Left forelimb (tissue), 1 donor: ENCODE measurements at regions not wholly inside any gene's neighbourhood (a gene's known extent, or its start where the extent isn't known, plus 50 kb on each side); places are given as distances from the start of the nearest gene placed in this dataset.
"Not testable (repeated sequence)": the region's sequence is repeated elsewhere in the genome, so short reads cannot be mapped to it uniquely, and the experiment has no call there.

Experiments used
- DNase-seq: peaks from one replicate; pipeline ENCODE4 v3.0.0-alpha.2; 2018; ENCODE audit warnings: low spot score

DNA sequence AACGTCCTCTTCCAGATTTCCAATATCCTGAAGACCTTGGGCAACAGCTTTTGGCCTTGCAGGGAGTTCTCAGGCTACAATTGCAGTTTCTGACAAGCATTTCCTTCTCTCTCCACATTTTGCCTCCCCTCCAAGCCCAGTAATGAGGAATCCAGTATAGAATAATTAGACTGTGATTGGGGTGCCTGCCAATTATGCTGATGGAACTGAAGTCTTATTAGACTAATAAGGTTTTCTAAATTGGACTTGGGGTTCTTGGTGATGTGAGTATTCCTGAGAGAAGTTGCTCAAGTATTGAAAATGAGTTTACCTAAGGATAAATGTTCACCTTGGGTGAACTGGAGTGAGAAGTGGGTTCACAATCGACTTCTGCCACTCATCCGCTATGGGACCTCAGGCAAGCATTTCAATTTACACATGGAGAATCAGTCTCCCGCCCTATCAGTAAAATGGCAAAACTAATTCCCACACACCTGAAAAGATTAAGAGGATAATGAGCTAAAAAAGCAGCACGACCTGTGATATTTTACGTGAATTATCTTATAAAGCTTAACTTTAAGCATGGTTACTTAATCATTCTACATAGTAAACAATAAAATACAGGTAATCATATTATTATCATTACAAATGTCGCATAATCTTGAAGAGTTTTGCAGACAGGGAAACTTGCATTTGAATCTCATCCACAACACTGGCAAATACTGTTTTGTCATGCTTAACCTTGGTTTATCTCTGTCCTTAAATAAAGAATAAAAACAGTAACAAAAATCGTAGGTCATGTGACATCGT, 628.0 kb downstream of the TMEM114 start:
- DNase-seq, result no peak

DNA sequence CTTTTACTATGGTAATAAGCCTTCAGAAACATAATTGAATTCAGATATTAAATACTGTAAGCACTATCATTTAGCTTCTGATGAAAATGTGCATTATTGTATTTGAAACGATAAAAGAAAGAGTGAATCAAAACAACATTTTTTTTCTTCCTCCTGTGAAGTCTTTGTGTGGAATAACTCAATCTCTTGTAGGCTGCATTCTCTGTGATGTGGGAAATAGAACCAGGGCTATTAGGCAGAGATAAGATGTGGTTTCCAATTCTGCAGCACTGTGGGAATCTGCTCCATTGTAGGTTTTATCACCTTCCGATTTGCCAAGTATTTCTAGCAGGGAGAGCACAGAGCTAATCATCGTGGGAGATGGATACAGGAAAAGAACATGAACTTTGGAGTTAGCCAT, 624.5 kb downstream of the RBFOX1 start:
- no peak for DNase-seq

DNA sequence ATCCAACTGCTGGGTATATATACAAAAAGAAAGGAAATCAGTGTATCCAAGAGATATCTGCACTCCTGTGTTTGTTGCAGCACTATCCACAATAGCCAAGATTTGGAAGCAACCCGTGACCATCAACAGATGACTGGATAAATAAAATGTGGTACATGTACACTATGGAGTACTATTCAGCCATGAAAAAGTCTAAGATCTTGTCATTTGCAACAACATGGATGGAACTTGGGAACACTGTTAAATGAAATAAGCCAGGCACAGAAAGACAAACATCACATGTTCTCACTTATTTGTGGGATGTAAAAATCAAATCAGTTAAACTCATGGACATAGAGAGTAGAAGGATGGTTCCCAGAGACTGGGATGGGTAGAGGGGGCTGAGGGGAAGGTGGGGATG, 620.7 kb downstream of the RBFOX1 start:
- no peak for DNase-seq

DNA sequence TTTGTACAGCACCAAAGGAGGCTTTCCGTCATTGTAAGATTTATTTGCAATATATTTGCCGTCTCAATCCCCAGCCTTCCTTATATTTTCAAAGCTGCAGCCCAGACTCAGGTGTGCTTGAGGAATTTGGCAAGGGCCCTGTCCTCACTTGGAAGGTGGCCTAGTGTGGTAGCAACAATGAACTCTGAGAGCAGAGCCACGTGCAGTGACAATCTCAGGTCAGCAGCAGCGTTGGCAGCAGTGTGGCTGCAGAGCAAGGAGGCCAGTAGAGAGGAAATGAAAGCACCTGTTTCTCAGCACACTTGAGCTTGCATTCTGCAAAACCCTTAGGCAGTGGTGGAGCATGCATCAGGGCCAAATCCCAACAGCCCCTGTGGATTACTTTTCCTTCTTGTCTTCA, 613.5 kb downstream of the RBFOX1 start:
- no peak for DNase-seq

DNA sequence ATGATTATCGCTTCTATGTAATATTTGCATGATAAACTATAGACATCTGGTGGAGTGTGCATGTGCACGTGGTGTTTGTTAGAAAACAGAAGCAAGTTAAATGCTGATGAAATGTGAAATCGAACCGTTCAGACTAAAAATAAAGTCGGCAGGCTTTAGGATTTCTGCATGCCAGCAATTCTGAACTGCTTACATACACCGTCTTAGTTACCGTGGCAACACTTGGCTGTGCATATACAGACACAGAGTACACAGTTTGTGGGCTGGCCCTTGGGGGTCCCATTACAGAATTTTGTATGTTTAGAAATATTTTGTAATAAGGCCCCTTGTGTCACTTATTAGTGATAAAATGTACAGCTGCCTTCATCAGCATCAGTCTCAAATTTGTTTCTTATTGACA, 605.5 kb downstream of the RBFOX1 start:
- peak; percentile 68 for DNase-seq

DNA sequence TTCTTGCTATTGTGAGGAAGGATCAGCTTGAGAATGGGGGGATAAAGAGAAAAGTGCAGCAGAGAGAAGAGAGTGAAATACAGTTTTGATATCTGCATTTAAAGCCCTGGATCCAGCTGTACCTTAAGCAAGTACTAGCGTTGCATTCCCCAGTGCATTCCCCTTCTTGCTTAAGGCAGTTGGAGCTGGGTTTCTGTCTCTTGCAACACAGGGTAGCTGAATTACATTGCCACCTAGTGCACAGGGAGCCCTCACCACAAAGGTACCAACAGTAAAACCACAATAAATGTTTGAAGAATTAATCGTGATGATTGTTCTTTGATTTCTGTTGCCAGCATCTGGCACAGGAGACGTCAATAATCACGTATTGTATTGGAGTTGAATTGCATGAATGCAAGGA, 588.7 kb downstream of the RBFOX1 start:
- no peak for DNase-seq

DNA sequence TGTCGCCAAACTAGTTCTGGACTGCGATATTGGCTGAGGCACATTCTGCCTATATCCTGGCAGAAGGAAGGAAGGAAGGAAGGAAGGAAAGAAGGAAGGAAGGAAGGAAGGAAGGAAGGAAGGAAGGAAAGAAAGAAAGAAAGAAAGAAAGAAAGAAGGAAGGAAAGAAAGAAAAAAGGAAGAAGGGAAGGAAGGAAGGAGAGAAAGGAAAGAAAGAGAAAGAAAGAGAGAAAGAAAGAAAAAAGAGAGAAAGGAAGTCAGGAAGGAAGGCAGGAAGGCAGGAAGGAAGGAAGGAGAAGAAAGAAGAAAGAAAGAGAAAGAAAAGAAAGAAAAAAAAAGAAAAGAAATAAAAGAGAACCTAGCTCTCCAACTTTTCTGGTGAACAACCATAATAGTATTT, 587.1 kb downstream of the RBFOX1 start:
- no peak for DNase-seq

DNA sequence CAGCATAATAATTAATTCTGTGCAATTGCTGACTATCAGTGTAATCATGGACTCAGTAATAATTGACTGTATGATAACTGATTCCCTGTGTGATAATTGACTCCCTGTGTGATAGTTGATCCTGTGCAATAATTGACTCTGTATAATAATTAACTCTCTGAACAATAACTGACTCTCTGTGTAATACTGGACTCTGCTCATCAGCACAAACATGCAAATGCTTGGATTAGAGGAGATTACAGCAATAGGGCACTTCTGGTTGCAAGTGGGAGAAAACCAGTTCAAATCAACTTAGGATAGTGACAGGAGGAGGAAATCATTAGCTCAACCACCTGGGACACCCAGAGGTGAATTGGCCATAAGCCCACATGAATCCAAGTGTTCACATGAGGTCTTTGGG, 582.1 kb downstream of the RBFOX1 start:
- DNase-seq, result no peak

DNA sequence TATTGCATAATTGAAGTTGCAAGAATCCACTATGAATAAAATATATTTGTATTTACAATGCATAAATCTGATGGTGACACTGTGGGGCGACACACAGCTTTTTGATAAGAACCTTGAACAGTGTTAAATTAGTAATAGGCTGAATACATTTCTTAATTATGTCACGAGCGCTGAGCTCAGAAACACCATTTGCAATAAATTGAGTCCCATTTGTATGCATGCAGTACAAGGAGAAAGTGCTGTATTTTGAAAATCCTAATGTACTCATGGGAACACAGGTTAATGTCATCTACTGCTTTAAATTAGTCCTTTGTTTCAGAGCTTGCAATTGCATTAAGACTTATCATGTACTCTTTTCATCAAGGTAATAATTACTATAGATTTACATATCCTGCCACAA, 579.5 kb downstream of the RBFOX1 start:
- DNase-seq, result no peak

DNA sequence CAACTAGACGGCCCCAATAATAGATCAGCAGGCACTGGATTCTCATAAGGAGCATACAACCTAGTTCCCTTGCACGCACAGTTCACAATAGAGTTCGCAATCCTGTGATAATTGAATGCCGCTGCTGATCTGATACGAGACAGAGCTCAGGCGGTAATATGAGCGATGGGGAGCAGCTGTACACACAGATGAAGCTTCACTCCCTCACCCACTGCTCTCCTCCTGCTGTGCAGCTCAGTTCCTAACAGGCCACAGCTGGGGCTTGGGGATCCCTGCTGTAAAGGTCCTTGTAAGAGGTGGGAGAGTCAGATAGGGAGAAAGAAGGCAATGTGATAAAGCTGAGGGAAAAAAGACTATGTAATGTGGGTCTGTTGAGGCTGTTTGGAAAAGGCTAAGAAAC, 577.5 kb downstream of the RBFOX1 start:
- no peak for DNase-seq

DNA sequence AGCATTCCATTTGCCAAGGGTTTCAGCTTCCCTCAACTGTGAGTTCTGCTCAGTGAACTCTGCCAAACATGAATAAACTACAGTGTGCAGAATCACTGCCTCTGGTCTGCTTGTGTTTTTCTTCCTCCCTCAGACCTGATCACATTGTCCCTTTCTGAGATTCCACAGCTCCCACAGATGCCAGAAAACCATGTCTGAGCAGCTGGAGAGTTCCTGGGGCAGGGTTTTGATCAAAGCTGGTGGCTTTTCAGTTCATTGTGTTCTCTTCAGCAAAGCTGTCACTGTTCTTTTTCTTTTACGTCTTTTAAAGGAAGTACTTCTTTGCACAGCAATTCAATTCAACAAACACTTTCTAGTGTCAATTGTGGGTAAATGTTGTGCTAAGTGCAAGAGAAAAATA, 555.8 kb downstream of the RBFOX1 start:
- no peak for DNase-seq

DNA sequence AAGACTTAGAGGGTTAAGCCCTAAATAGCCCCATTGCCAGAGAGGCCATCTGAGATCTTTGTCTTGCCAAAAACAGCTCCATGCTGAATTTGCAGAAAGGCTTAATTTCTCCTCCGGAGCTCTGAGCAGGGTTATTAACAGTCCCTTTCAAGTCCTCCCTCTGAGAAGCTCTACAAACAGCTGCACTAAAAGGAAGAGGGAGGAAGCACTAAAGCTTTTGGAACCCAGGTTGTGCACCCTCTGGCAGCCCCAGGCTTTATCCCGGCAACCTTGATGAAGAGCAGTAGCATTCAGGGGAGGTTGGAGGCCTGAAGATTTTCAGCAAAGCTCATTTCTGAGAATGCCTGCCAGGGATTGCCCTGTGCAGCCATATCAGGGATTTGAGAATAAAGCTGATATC, 554.7 kb downstream of the RBFOX1 start:
- no peak for DNase-seq

DNA sequence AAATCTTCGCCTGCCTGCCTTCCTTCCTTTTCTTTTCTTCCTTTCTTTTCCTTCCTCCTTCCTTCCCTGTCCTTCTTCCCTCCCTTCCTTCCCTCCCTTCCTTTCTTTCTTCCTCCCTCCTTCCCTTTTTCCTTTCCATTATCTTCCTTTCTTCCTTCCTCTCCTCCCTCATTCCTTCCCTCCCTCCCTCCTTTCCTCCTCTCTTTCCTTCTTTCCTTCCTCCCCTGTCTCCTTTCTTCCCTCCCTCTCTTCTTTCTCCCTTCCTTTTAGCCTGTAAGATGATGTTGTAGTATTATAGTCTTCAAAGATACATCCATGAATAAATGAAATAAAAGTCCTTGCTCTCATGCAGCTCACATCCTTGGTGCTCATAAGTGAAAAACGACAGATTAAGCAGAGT, 539.3 kb downstream of the RBFOX1 start:
- DNase-seq, result no peak

DNA sequence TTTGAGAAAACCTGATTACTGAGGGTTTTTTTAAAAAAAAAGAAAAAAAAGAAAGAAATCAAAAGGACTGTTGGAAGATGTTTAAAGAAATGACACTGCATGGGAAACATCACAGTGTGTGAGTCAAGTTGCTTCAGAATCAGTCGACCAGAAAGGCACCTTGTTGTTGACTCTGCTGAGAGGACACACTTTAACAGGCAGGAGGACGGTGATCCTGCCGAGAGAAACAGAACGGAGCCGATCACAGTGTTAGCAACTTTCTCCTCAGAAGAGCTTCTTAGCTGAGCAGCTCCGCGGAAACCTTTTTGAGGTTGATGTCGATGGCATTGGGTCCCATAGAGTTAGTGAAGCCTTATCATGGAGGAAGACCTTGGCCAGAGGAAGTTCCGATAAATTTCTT, 538.7 kb downstream of the RBFOX1 start:
- DNase-seq, result no peak

DNA sequence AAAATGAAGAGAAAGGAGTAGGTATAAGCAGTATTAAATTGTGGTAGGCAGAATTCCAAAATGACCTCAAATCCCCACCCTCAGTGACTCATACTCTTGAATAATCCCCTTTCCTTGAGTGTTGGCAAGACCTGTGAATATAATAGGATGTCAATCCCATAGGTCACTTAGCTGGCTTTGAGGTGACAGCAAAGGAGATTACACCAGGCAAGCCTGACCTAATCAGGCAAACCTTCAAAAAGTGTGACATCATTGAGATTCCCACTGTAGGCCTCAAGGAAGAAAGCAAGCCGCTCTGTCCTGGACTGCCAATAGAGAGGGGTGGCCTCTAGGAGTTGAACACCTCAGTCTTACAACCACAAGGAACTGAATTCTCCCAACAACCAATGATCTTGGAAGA, 535.2 kb downstream of the RBFOX1 start:
- no peak for DNase-seq

DNA sequence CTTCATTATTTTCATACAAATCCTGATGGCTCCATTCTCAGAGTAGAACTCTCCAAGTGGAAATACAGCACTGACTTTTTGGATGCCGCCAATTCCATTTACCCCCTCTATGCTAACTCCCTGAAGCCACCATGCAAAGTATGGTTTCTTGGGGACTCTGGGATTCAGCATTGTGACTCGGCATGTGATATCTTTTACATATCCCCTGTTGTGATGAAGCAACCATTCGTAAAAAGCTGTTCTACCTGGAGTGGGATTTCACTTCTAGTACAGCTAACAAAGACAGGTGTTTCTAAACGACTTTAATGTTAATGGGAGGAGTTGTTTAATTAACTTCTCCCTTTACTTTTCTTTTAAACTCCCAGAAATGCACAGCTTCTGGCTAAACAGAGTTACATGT, 533.5 kb downstream of the RBFOX1 start:
- no peak for DNase-seq

DNA sequence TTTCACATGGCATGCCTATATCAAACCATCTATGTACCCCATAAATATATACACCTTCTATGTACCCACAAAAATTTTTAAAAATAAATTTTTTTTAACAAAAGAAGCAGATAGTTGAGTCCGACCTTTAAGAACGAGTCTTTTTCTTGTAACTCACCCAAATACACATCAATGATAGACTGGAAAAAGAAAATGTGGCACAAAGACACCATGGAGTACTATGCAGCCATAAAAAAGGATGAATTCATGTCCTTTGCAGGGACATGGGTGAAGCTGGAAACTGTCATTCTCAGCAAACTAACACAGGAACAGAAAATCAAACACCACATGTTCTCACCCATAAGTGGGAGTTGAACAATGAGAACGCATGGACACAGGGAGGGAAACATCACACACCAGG, 532.7 kb downstream of the RBFOX1 start:
- not testable (repeated sequence) for DNase-seq

DNA sequence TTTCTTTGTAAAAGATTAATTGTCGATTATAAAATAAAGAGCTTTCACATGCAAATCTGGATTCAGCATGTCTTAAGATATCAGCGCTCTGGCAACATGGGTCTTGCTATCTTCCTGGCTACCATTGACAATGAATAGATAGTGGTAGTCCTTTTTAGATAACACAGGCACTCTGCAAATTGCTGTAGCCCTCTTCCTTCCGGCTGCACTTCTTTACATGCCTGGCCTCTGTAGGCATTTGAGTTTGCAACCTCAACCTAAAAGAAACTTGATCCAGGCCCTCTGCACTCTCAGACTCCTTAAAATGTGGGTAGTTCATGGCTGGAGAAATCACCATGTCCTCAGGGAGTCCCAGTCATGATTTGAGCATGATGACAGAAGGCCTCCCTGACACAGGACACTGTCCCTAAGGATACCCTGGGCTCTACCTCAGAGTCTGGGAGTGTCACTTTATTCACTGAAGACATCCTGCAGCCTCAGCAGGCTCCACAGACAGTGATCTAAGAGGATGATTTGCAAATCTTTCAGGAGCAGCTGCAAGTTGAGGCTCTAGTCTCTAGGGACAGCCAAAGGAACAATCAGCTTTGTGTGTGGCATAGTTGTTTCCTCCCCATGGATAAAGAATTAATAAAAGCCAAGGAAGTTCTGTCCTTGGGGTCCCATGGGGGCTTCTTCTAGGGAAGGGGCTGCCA, 529.4 kb downstream of the RBFOX1 start:
- DNase-seq, result no peak

DNA sequence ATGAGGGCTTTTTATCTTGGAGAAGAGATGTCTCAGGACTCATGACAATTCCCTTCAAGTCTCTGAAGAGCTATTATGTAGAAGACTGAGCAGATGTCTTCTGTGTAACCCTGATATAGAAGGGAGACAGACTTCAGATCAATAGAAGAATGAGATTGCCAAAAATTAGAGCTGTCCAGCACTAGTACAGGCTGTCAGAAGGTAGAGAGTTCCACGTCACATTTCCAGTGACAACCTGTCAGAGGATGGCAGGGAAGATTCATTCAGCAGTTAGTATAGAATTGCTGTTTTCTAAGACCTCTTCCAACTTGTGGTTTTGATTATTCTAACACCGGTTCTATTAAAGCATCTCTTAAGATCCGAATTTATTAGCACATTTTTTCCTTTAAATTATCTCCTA, 520.6 kb downstream of the RBFOX1 start:
- no peak for DNase-seq

DNA sequence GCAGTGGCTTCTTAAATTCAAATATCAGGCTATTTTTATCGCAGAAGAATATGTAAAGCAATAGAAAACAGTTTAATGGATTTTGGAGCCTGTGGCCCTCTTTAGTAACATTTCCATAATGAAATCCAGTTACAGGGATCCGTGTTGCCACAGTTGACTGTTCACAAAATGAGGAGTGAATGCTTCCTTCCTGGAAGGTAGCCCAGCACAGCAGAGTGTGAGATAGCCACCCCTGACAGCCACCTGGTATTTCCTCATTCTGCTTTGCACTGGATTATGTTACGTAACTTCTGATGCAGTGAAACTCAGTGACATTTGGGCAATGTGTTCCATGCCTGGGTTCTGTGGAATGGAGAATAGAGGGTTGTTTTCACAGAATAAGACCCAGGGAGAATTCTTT, 517.2 kb downstream of the RBFOX1 start:
- no peak for DNase-seq

DNA sequence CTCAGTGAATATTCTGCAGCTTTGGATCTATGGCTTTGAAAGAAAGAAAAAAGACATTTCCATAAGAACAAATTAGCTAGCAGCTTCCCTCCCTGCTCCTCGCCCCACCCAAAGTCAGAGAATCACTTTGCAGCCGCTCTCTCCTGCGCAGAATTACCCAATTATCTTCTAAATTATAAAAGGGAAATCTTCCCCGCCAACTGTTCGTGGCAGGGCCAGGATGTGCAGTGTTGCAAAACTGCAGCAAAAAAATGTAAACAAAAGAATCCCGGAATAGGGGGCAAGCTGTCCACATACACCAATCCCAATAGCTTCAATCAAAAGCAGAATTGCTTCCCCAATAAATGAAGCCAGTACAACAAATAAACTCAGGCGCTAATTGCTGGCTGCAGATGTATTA, 510.6 kb downstream of the RBFOX1 start:
- no peak for DNase-seq

DNA sequence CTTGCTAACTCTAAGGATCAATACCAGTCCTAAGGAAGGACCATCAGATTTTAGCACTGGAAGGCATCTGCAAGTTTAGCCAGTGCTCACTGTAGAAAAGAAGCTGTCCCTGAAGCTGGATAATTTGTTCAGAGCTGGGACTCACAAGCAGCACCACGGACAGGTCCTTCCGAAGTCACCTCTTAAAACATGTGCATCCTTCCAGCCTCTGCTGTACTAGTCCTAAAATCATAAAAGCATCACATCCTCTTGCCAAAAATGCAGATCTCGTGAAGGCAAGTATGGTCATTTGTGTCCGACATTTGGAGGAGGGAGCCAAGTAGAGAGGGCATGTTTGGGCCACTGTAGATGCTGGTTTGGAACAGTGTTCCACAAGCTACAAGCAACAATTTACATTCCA, 506.9 kb downstream of the RBFOX1 start:
- no peak for DNase-seq

DNA sequence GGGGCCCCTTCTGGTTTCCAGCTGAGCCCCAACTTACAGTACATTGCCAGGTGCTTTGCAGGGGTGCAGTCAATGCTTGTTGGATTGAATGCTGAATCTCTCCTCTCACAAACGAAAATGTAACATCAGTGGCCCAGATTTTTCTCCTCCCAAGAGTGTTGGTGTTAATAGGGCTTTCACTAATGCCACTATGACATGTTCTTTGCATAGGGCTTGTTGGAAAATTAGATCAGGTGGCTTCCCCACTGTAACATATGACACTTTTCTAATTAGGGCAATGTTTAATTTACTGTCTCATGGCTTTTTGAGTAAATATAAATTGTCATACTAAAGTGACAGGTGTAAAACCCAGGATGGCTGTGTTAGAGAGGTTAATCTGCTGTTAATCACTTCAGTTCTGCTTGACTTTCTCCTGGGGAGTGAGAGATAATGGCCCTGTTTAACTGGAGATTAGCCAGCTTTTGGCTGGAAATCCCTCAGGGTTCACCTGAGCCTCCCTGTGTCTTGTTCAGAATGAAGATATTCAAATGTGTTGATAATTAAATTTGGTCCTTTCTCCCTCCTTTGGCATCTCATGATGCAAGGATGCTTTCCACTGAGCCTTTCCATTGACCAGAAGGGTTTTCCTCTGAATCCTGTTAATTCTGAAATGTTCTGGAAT, 502.3 kb downstream of the RBFOX1 start:
- DNase-seq, result no peak
